ENCODE measurements at regions not wholly inside any gene's neighbourhood (a gene's known extent, or its start where the extent isn't known, plus 50 kb on each side); places are given as distances from the start of the nearest gene placed in this dataset.
"Not testable (repeated sequence)": the region's sequence is repeated elsewhere in the genome, so short reads cannot be mapped to it uniquely, and the experiment has no call there.

GRCh38 chr11:112617977-112618826, 343.0 kb upstream of the NCAM1 start:
- DNase-seq (ENCODE audit: low read depth), result no peak

DNA sequence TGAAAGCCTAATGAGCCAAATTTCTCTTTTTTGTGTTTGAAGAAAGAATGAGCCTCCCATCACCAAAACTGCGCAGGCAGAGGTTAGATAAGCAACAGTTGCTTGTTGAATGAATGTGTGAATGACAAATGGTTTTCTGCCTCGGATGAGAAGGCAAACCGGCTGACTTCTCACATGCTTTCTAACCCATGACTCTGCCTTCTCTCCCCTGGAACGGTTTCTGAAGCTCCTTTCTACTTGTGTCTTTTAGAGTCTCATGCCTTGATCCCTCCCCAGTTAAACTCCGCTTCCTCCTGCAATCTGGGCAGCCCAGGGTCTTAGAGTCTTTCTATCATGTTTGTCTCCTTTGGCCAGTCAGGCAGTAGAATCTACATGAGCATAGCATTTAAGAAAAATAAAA, 342.1 kb upstream of the NCAM1 start:
- no peak for DNase-seq (ENCODE audit: low read depth)

GRCh38 chr11:112620621-112621394, 340.4 kb upstream of the NCAM1 start:
- no peak for DNase-seq (ENCODE audit: low read depth)

DNA sequence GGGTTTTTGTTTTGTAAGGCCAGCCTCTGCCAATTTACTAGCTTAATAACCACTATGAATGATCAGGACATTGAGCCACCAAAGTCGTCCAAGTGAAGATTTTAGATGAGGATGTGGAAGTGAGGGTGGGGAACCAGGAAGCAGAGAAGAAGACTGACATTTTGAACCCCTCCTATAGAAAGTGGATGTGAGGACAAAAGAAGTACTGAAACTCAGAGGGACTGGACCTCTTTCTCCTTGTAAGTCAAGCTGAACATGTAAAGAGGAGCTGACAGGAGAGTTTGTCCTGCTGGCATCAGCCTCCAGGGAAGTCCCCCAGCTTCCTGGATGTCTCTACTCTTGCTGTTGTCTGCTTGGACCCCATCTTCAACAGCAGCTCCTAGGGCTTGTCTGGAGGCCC, 338.2 kb upstream of the NCAM1 start:
- DNase-seq (ENCODE audit: low read depth), result no peak

DNA sequence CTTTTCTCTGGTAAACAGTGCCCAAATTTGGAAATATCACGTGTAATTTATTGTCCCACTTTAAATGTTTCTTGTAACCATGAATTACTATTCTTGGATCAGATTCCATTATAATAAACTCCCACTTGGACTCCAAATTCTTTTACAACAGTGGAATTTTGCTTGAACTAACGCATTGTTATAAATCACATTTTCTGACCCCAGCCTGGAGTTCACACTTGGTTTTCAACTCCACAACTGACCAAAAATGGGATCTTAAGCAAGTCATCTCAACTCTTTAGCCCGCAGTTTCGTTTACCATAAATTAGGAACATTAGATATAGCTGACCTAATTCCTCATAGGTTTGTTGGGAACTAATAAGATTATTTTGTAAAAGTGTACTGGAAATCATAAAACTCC, 336.8 kb upstream of the NCAM1 start:
- no peak for DNase-seq (ENCODE audit: low read depth)

GRCh38 chr11:112624971-112625370, 336.2 kb upstream of the NCAM1 start:
- not testable (repeated sequence) for DNase-seq (ENCODE audit: low read depth)

GRCh38 chr11:112625814-112626213, 335.4 kb upstream of the NCAM1 start:
- DNase-seq (ENCODE audit: low read depth), result no peak

DNA sequence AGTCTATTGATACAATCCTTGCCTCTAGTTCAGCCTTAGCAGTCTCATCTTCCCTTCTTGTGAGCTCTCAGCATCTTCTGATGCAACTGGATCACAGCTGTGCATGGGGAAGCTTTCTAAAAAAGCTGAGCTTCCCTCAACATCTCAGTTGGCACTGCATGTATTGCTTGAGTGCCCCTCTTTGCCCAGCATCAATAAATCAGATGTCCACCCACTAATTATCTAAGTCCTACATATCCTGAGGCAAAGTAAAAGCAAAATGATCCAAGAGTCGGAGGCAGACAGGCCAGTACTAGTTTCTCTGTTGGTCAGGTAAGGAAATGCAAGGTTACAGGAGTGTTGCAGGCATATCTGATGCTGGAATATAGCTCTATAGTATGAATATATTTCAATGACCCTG, 334.5 kb upstream of the NCAM1 start:
- no peak for DNase-seq (ENCODE audit: low read depth)

- DNase-seq (ENCODE audit: low read depth), result no peak
Observed at GRCh38 chr11:112627588-112628045, 333.6 kb upstream of the NCAM1 start.

DNA sequence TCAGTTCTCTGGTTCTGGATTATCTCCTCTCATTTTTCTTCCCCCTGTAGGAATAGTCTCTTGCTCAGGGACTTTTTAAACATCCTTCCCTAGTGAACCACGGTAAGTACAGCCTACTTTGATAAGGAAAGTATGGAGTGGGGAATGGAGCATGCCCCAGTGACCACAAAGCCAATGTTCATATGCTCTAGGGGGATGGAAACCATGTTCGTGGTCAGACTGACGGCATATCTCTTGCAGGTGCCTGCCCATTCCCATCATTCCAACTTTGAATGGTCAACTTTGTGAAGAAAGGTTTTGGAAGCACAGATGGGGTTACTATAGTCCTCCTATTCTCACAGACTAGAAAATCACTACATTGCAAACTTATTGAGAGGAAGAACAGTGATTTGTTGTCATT, 332.5 kb upstream of the NCAM1 start:
- DNase-seq (ENCODE audit: low read depth), result no peak

GRCh38 chr11:112630496-112630895, 330.7 kb upstream of the NCAM1 start:
- no peak for DNase-seq (ENCODE audit: low read depth)

- DNase-seq (ENCODE audit: low read depth), result no peak
Observed at GRCh38 chr11:112631333-112631732, 329.9 kb upstream of the NCAM1 start.

DNA sequence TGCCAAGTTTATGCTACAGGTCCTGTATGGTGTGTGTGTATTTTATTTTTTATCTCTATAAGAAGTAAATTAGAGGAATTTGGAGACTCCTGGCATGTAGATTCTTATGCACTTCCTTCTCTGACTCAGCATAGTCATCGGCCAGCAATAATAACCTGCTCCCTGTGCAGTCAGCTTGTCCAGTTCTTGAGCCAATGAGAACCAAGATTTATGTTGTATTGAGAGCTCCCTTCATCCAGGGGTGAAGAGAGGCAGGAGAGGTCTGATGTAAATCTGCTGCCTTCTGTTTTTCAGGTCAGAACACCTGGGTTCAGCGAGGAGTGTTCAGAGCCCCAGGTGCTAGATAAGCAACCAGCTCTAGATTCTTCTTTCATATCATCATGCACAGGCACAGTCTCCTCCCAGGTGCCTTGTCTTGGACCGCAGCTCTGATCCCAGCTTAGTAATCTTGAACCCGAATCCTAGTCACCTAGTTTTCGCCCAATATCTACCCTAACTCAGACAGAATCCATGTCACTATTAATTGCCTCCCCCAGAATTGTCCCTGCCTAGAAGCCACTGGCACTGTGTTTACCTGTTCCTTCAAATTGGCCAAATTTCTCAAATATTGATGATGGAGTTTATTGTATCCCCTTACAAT, 328.2 kb upstream of the NCAM1 start:
- no peak for DNase-seq (ENCODE audit: low read depth)

- no peak for DNase-seq (ENCODE audit: low read depth)
Observed at GRCh38 chr11:112634551-112634950, 326.7 kb upstream of the NCAM1 start.

DNA sequence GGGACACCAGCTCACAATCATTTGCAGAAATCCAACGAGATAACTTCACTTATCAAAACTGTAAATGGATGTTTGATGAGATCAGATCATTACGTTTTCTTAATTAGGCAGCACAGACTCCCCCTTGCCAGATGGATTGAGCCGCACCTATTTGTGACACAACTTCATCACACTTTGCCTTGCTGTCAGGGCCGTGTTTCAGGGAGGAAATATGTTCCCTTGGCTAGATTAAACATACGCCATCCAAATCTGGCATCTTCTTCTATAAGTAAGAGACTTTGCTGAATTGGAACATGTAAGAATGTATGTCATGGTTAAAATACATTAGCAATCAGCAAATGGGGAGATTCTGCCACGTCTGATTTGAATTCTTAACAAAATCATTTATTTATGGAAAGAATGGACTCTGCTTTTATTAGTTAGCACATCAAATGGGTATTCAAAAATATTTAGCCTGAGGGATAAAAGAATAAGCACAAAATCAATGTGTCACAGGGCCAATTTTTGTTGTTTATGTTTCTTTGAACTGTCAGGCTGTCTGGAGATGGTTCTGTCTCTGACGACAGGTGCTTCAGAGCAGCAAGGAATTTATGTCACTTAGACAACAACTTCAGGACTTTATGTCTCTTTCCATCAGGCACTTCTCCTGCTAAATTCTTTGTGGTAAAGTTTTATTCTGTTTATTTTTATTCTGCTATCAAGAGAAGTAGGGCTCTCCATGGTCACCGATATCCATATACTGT, 326.1 kb upstream of the NCAM1 start:
- no peak for DNase-seq (ENCODE audit: low read depth)

DNA sequence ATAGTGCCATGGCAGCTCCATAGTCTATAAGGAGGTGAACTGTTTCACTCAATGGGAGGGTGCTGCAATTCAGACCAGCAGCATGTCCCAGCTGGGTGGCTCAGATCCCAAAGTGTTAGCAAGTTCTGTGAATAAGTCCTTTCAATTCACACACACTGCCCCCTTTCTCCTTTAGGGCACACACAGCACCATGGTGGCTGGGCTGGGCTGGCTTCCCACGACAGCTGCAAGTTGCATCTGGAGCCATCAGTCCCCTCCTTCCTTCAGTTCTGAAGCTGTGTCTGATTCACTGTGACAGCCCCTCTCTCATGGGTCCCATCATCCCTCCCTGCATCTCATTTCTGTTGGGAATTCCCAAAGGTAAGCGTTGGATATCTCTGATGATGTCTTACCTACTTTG, 324.1 kb upstream of the NCAM1 start:
- DNase-seq (ENCODE audit: low read depth), result no peak

DNA sequence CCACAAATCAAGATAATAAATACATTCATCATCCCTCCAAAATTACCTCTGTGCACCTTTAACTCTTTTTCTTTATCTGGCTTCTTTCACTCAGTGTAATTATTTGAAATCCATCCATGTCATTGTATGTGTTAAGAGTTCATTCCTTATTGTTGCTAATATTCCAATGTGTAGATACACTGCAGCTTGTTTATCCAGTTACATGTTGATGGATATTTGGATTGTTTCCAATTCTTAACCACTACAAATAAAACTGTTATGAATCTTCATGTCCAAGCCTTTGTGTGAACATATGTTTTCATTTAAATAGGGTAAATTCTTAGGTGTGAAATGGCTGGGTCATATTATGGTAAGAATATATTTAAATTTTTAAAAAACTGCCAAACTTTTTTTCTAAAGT, 323.3 kb upstream of the NCAM1 start:
- no peak for DNase-seq (ENCODE audit: low read depth)

DNA sequence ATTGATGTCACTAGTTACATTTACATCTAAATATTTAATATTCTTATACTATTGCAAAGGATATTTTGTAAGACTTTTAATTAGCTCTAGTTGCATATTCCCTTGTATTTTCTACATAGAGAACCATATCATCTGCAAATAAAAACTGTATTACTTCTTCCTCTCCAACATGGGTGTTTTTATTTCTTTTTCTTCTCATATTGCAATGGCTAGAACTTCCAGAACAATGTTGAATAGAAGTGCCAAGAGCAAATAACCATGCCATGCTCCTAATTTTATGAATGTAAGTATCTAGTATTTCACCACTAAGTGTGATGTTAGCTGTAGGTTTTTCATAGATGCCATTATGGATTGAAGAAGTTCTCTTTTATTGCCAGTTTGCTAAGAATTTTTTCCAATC, 321.8 kb upstream of the NCAM1 start:
- DNase-seq (ENCODE audit: low read depth), result no peak

GRCh38 chr11:112643416-112643815, 317.8 kb upstream of the NCAM1 start:
- DNase-seq (ENCODE audit: low read depth), result no peak

- no peak for DNase-seq (ENCODE audit: low read depth)
Observed at GRCh38 chr11:112644410-112645131, 316.6 kb upstream of the NCAM1 start.

GRCh38 chr11:112649856-112650255, 311.4 kb upstream of the NCAM1 start:
- no peak for DNase-seq (ENCODE audit: low read depth)

Data from non-pigmented ciliary epithelial cell (primary cell).